SIG-M5 treated with dmso at 0.1 percent for 504 hours (cell line): ENCODE measurements at regions not wholly inside any gene's neighbourhood (a gene's known extent, or its start where the extent isn't known, plus 50 kb on each side); places are given as distances from the start of the nearest gene placed in this dataset.

Experiments used
- DNase-seq: peaks from one replicate; lab custom pipeline; 2025; ENCODE audit not compliant: unreplicated experiment; lab: John Stamatoyannopoulos, UW

DNA sequence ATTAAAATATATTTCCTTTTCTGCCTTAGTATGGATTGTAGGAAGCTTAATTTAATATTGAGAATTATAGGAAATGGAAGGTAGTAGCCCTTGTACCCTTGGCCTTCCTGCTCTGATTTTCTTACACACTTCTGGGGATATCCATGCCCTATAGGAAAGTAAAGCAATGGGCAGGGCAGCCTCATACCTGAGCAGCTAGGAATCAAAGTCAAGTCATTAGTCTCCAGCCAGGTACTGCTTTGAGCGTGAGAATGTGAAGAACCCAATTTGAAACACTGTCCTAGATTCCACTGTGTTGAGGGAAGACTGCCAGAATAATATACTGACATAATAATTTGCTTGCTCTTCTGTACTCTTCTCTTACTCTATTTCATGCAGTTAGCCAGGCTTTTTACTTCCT lies 51.0 kb upstream of the L3MBTL3 start:
- DNase-seq = no peak

DNA sequence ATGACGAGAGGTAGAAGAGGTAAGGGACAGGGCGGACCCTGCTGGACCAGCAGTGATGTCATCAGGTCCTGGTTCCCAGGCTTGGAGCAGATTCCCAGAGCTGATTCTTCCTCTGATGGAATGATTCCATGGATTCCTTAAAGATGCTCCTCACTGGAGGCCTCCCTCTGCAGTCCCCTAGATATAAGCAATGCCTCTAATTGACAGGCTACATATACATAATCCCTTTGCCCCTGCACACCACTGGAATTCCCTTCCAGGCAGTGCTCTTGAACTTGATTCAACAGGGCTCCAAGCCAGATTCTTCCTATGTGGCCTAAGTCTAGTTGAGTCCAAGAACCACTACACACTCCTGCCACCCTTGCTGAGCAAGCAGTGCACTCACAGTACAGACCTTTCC lies 52.3 kb upstream of the L3MBTL3 start:
- DNase-seq = no peak

- no peak for DNase-seq
Measured at GRCh38 chr6:129965096-129965495, 53.3 kb upstream of the L3MBTL3 start.

- no peak for DNase-seq
Measured at GRCh38 chr6:129959358-129959930, 58.9 kb upstream of the L3MBTL3 start.

GRCh38 chr6:129957941-129958898 lies 60.2 kb upstream of the L3MBTL3 start:
- DNase-seq = no peak

GRCh38 chr6:129955584-129955983 lies 62.8 kb upstream of the L3MBTL3 start:
- DNase-seq = no peak

GRCh38 chr6:129954749-129955431 lies 63.5 kb upstream of the L3MBTL3 start:
- DNase-seq = no peak

- no peak for DNase-seq
Measured at GRCh38 chr6:129947797-129948196, 70.6 kb upstream of the L3MBTL3 start.

GRCh38 chr6:129946439-129947140 lies 71.8 kb upstream of the L3MBTL3 start:
- no peak for DNase-seq

GRCh38 chr6:129943637-129944271 lies 74.6 kb upstream of the L3MBTL3 start:
- DNase-seq = no peak

DNA sequence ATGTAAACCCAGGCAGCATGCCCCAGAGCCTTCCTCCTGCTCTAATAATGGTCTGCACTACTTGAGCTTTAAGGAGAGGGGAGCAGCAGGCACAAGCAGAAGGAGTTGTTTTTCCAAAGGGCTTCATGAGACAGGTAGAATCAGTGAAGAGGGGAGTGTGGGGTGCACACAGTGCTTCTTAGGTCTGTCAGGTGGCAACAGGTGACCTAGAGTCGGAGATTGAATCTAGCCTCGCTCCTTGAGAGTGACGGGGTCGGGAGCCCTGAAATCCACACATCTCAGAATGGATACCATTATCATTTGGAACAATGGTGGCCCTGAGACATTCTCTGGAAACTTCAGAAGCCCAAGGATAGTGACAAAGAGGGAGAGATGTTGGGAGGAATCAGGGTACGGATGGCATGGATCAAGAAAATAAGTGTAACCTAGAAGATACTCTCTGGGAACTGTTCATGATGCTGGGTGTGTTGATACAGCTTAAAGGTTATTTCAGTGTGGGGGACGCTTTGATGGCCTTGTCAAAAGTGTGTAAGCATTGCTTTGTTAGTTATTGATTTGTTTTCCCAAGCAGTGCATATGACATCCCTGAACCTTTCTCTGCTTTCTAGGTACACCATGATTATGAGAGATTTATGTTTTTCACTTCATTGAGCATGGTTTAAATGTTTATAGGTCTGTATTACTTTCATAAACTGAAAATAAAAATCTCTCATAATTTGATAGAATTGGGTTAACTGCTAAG lies 77.8 kb upstream of the L3MBTL3 start:
- DNase-seq = no peak

GRCh38 chr6:129938249-129939020 lies 77.3 kb upstream of the TMEM244 start:
- DNase-seq = no peak

- DNase-seq = peak; percentile 17
Measured at GRCh38 chr6:129936329-129937165, 75.4 kb upstream of the TMEM244 start.

- DNase-seq = no peak
Measured at GRCh38 chr6:129932321-129932720, 71.2 kb upstream of the TMEM244 start.

DNA sequence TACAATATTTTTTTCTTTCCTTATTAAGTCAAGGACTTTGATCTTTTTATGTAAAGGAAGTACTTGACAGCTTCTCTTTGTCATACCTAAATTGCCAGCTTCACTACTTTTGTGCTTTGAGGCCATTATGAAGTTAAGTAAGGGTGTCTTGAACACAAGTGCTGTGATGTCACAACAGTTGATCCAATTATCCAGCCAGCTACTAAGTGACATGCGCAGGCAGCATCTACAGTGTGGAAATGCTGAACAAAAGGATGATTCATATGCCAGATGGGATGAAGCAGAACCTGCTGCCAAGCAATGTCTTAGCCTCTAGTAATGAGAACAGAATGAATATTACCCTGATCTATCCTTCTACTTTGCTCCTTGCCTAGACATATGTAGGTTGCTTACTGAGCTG lies 68.3 kb upstream of the TMEM244 start:
- DNase-seq = peak; percentile 17

DNA sequence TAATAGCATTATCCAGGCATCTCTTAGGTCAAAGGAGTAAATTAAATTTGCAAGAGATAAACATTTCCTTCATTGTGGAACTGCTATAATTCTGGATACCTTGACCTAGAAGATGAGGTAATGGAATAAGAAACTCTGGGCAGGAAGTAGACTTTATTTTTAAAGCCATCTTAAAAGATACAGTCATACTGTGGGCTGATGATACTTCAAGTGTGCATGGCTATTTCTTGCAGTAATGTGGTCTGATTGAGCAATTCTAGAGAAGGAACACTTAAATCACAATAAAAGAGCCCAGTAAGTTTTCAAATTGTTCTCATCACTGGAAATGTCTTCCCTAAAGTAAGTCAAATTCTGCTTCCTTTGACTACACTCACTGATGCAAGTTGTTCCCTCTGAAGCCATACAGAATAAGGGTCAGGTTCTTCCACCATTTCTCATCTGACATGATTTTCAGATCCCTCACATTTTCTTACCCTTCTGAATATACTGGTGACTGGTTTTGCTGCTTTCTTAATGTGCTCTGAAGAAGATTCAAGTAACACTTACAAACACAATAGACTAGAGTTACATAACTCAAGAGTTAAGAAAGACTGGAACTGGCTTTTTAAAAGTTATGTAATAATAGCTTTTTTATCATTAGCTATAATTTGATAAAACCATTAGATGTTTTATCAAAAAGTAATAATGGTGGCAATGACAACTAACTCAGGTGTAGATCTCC lies 62.6 kb upstream of the TMEM244 start:
- peak; percentile 89 for DNase-seq

- DNase-seq = no peak
Measured at GRCh38 chr6:129921169-129921817, 60.2 kb upstream of the TMEM244 start.
